GM23338 (cell line): ENCODE measurements at regions not wholly inside any gene's neighbourhood (a gene's known extent, or its start where the extent isn't known, plus 50 kb on each side); places are given as distances from the start of the nearest gene placed in this dataset.

Experiments used
- ATAC-seq: fragments of 200-7000 bp; cut with Tn5 transposase; 3 replicates; pipeline ENCODE4 v1.9.1; 2020
- DNase-seq: peaks from one replicate; pipeline ENCODE4 v3.0.0-alpha.2; 2015; ENCODE audit warnings: low spot score
- H2AFZ ChIP-seq: fragments of 200-600 bp; sonication (generic); 2 replicates; pipeline ENCODE4 v1.8.0; 2016; ENCODE audit warnings: antibody characterized with exemption, mild to moderate bottlenecking, moderate library complexity
- H3F3A ChIP-seq: fragments of 200-600 bp; sonication (generic); replicated peaks from 2 replicates; pipeline ENCODE4 v1.8.0; 2017; ENCODE audit warnings: antibody characterized with exemption, mixed run types, low read depth
- H3K27ac ChIP-seq: fragments of 200-600 bp; sonication (generic); 2 replicates; pipeline ENCODE4 v1.6.1; 2016; ENCODE audit warnings: low read depth
- H3K27me3 ChIP-seq: fragments of 200-600 bp; sonication (generic); 2 replicates; pipeline ENCODE4 v1.8.0; 2016; ENCODE audit warnings: mild to moderate bottlenecking, mixed run types, moderate library complexity; ENCODE audit not compliant: insufficient read depth
- H3K36me3 ChIP-seq: fragments of 200-600 bp; sonication (generic); 2 replicates; pipeline ENCODE4 v1.8.0; 2016; ENCODE audit warnings: mild to moderate bottlenecking; ENCODE audit not compliant: insufficient read depth
- H3K4me1 ChIP-seq: fragments of 200-600 bp; sonication (generic); 2 replicates; pipeline ENCODE4 v1.8.0; 2016; ENCODE audit warnings: mild to moderate bottlenecking, moderate library complexity; ENCODE audit not compliant: insufficient read depth
- H3K4me2 ChIP-seq: fragments of 200-600 bp; sonication (generic); 2 replicates; pipeline ENCODE4 v1.7.1; 2017; ENCODE audit warnings: mixed run types
- H3K4me3 ChIP-seq: fragments of 200-600 bp; sonication (generic); 2 replicates; pipeline ENCODE4 v1.6.1; 2016; ENCODE audit warnings: mixed run types
- H3K79me2 ChIP-seq: fragments of 200-600 bp; sonication (generic); replicated peaks from 2 replicates; pipeline ENCODE4 v1.8.0; 2017; ENCODE audit warnings: mild to moderate bottlenecking; ENCODE audit not compliant: insufficient read depth
- H3K9me2 ChIP-seq: fragments of 200-600 bp; sonication (generic); 2 replicates; pipeline ENCODE4 v1.8.0; 2017; ENCODE audit not compliant: insufficient read depth
- H4K20me1 ChIP-seq: fragments of 200-600 bp; sonication (generic); replicated peaks from 2 replicates; pipeline ENCODE4 v1.8.0; 2017; ENCODE audit warnings: mild to moderate bottlenecking; ENCODE audit not compliant: insufficient read depth
- H3K27ac Mint-ChIP-seq: 2 replicates; pipeline ENCODE4 v1.8.0; 2020; ENCODE audit warnings: inconsistent platforms, mild to moderate bottlenecking, moderate library complexity, mixed read lengths
- H3K27me3 Mint-ChIP-seq: 3 replicates; pipeline ENCODE4 v1.8.0; 2022; ENCODE audit warnings: low read depth, mild to moderate bottlenecking, moderate library complexity, mixed read lengths, inconsistent platforms; ENCODE audit not compliant: insufficient read depth, poor library complexity
- H3K36me3 Mint-ChIP-seq: 3 replicates; pipeline ENCODE4 v1.8.0; 2021; ENCODE audit warnings: low read depth, mild to moderate bottlenecking, inconsistent platforms, moderate library complexity, mixed read lengths
- H3K4me1 Mint-ChIP-seq: 3 replicates; pipeline ENCODE4 v1.8.0; 2020; ENCODE audit warnings: mild to moderate bottlenecking, inconsistent platforms, mixed read lengths
- H3K4me3 Mint-ChIP-seq: 3 replicates; pipeline ENCODE4 v1.8.0; 2021; ENCODE audit warnings: moderate library complexity, mild to moderate bottlenecking, inconsistent platforms, mixed read lengths
- H3K9me3 Mint-ChIP-seq: 3 replicates; pipeline ENCODE4 v1.8.0; 2020; ENCODE audit warnings: moderate library complexity, mild to moderate bottlenecking, inconsistent platforms, mixed read lengths
- CREB1 ChIP-seq: fragments of 250-450 bp; sonication (Bioruptor Pico); IDR thresholded peaks from 2 replicates; pipeline ENCODE4 v1.5.0; 2020; ENCODE audit warnings: low read depth, mild to moderate bottlenecking, moderate library complexity
- ETS1 ChIP-seq: IDR thresholded peaks from 2 replicates; pipeline ENCODE4 v1.6.1; 2016; ENCODE audit warnings: antibody characterized with exemption
- EZH2 ChIP-seq: fragments of 200-600 bp; sonication (generic); IDR thresholded peaks from one replicate; pipeline ENCODE4 v1.8.0; 2017; ENCODE audit warnings: antibody characterized with exemption, mild to moderate bottlenecking, low read depth; ENCODE audit not compliant: unreplicated experiment
- EZH2phosphoT487 ChIP-seq: fragments of 200-600 bp; sonication (generic); IDR thresholded peaks from one replicate; pipeline ENCODE4 v1.8.1; 2018; ENCODE audit warnings: antibody characterized with exemption; ENCODE audit not compliant: unreplicated experiment
- JUNB ChIP-seq: IDR thresholded peaks from one replicate; pipeline ENCODE4 v1.6.1; 2016; ENCODE audit warnings: antibody characterized with exemption; ENCODE audit not compliant: unreplicated experiment
- NANOG ChIP-seq: IDR thresholded peaks from 2 replicates; pipeline ENCODE4 v1.6.1; 2016; ENCODE audit warnings: antibody characterized with exemption, borderline replicate concordance
- POLR2AphosphoS5 ChIP-seq: IDR thresholded peaks from 2 replicates; pipeline ENCODE4 v1.6.1; 2016; ENCODE audit warnings: antibody characterized with exemption, low read depth
- REST ChIP-seq: IDR thresholded peaks from one replicate; pipeline ENCODE4 v1.6.1; 2018; ENCODE audit warnings: antibody characterized with exemption; ENCODE audit not compliant: unreplicated experiment
- STAT1 ChIP-seq: IDR thresholded peaks from one replicate; pipeline ENCODE4 v1.6.1; 2016; ENCODE audit warnings: antibody characterized with exemption; ENCODE audit not compliant: unreplicated experiment
- ZNF114 ChIP-seq: fragments of 250-450 bp; sonication (Bioruptor Pico); IDR thresholded peaks from 2 replicates; pipeline ENCODE4 v1.5.0; 2020; ENCODE audit warnings: mild to moderate bottlenecking, moderate library complexity
- ZNF331 ChIP-seq: fragments of 250-450 bp; sonication (Bioruptor Pico); IDR thresholded peaks from 2 replicates; pipeline ENCODE4 v1.5.0; 2020; ENCODE audit warnings: low read depth, mild to moderate bottlenecking, moderate library complexity
- TF ChIP-seq, protein P1 (sequence below): fragments of 250-450 bp; sonication (Bioruptor Pico); IDR thresholded peaks from 2 replicates; pipeline ENCODE4 v1.5.0; 2020; ENCODE audit warnings: mild to moderate bottlenecking, moderate library complexity
- TF ChIP-seq, protein P2 (sequence below), 2 experiments: fragments of 200-600 bp in 1 of 2; sonication (generic) in 1 of 2; conservative IDR thresholded peaks; 2 replicates each; pipeline versions ENCODE4 v1.5.1 to v1.6.1; 2016 to 2017; ENCODE audit warnings: antibody characterized with exemption in 2 of 2, low read depth in 2 of 2, mild to moderate bottlenecking in 2 of 2, moderate library complexity in 1 of 2

- DNase-seq = peak; percentile 26
- Histone ChIP-seq H3K27me3 (no peaks in the 10 kb centered on the region), H3K4me3 (no peak overlapping the region), H3F3A (no peaks in the 10 kb centered on the region), H3K9me2 (no peaks in the 10 kb centered on the region), H3K4me2 (peak overlapping the region; percentile 8), H3K79me2 (no peaks in the 10 kb centered on the region), H4K20me1 (no peaks in the 10 kb centered on the region), H2AFZ (no peak overlapping the region; the same call in 1 of the 2 replicates), H3K27ac (peak overlapping the region; percentile 94), H3K36me3 (no peaks in the 10 kb centered on the region), H3K4me1 (peaks cover 58% of the 10 kb centered on the region)
- TF ChIP-seq ZNF331 (CRISPR knock-in tag) = no peak
- no peak for TF ChIP-seq STAT1
- no peak for TF ChIP-seq NANOG
- TF ChIP-seq ETS1 = no peak
- TF ChIP-seq EZH2phosphoT487 = no peak
- TF ChIP-seq ZNF114 (CRISPR knock-in tag) = no peak
- no peak for TF ChIP-seq JUNB
- TF ChIP-seq, protein P1, sequence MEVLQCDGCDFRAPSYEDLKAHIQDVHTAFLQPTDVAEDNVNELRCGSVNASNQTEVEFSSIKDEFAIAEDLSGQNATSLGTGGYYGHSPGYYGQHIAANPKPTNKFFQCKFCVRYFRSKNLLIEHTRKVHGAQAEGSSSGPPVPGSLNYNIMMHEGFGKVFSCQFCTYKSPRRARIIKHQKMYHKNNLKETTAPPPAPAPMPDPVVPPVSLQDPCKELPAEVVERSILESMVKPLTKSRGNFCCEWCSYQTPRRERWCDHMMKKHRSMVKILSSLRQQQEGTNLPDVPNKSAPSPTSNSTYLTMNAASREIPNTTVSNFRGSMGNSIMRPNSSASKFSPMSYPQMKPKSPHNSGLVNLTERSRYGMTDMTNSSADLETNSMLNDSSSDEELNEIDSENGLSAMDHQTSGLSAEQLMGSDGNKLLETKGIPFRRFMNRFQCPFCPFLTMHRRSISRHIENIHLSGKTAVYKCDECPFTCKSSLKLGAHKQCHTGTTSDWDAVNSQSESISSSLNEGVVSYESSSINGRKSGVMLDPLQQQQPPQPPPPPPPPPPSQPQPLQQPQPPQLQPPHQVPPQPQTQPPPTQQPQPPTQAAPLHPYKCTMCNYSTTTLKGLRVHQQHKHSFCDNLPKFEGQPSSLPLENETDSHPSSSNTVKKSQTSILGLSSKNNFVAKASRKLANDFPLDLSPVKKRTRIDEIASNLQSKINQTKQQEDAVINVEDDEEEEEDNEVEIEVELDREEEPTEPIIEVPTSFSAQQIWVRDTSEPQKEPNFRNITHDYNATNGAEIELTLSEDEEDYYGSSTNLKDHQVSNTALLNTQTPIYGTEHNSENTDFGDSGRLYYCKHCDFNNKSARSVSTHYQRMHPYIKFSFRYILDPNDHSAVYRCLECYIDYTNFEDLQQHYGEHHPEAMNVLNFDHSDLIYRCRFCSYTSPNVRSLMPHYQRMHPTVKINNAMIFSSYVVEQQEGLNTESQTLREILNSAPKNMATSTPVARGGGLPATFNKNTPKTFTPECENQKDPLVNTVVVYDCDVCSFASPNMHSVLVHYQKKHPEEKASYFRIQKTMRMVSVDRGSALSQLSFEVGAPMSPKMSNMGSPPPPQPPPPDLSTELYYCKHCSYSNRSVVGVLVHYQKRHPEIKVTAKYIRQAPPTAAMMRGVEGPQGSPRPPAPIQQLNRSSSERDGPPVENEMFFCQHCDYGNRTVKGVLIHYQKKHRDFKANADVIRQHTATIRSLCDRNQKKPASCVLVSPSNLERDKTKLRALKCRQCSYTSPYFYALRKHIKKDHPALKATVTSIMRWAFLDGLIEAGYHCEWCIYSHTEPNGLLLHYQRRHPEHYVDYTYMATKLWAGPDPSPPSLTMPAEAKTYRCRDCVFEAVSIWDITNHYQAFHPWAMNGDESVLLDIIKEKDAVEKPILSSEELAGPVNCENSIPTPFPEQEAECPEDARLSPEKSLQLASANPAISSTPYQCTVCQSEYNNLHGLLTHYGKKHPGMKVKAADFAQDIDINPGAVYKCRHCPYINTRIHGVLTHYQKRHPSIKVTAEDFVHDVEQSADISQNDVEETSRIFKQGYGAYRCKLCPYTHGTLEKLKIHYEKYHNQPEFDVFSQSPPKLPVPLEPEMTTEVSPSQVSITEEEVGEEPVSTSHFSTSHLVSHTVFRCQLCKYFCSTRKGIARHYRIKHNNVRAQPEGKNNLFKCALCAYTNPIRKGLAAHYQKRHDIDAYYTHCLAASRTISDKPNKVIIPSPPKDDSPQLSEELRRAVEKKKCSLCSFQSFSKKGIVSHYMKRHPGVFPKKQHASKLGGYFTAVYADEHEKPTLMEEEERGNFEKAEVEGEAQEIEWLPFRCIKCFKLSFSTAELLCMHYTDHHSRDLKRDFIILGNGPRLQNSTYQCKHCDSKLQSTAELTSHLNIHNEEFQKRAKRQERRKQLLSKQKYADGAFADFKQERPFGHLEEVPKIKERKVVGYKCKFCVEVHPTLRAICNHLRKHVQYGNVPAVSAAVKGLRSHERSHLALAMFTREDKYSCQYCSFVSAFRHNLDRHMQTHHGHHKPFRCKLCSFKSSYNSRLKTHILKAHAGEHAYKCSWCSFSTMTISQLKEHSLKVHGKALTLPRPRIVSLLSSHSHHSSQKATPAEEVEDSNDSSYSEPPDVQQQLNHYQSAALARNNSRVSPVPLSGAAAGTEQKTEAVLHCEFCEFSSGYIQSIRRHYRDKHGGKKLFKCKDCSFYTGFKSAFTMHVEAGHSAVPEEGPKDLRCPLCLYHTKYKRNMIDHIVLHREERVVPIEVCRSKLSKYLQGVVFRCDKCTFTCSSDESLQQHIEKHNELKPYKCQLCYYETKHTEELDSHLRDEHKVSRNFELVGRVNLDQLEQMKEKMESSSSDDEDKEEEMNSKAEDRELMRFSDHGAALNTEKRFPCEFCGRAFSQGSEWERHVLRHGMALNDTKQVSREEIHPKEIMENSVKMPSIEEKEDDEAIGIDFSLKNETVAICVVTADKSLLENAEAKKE = no peak
- TF ChIP-seq CREB1 (CRISPR knock-in tag) = no peak
- TF ChIP-seq, protein P2, sequence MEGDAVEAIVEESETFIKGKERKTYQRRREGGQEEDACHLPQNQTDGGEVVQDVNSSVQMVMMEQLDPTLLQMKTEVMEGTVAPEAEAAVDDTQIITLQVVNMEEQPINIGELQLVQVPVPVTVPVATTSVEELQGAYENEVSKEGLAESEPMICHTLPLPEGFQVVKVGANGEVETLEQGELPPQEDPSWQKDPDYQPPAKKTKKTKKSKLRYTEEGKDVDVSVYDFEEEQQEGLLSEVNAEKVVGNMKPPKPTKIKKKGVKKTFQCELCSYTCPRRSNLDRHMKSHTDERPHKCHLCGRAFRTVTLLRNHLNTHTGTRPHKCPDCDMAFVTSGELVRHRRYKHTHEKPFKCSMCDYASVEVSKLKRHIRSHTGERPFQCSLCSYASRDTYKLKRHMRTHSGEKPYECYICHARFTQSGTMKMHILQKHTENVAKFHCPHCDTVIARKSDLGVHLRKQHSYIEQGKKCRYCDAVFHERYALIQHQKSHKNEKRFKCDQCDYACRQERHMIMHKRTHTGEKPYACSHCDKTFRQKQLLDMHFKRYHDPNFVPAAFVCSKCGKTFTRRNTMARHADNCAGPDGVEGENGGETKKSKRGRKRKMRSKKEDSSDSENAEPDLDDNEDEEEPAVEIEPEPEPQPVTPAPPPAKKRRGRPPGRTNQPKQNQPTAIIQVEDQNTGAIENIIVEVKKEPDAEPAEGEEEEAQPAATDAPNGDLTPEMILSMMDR (conservative IDR thresholded peaks at IDR 0.05; ENCODE audit: low read depth in 2 of 2) = no peak
- TF ChIP-seq EZH2 = no peak
- no peak for TF ChIP-seq REST
- no peak for TF ChIP-seq POLR2AphosphoS5
- Mint-ChIP-seq H3K4me1 (peaks cover 42% of the 10 kb centered on the region), H3K4me3 (no peak overlapping the region), H3K36me3 (no peaks in the 10 kb centered on the region), H3K27me3 (no peaks in the 10 kb centered on the region), H3K9me3 (no peaks in the 10 kb centered on the region), H3K27ac (peak overlapping the region; percentile 82)
- ATAC-seq = peak; percentile 19; the same call in 2 of the 3 replicates
Observed at GRCh38 chr12:19005257-19005801, 124.2 kb upstream of the PLEKHA5 start.
